K562 (cell line): ENCODE measurements at regions not wholly inside any gene's neighbourhood (a gene's known extent, or its start where the extent isn't known, plus 50 kb on each side); places are given as distances from the start of the nearest gene placed in this dataset.

Experiments
- ATAC-seq: fragments of 200-7000 bp; cut with Tn5 transposase; 3 replicates; pipeline ENCODE4 v1.9.1; 2020; ENCODE audit warnings: moderate library complexity
- BruUV-seq: library from RNA; stranded (reverse); fragments of 400-500 nt; replicated peaks from 2 replicates; lab custom pipeline; 2021; lab: Mats Ljungman, UMichigan
- CTCF ChIA-PET: fragments of 300-600 bp; formaldehyde crosslinking; extraction: SDS; loops from one replicate; lab custom pipeline; 2021; ENCODE audit warnings: low intra/inter-chr PET ratio; lab: Yijun Ruan, JAX
- POLR2A ChIA-PET: fragments of 300-600, 350-650 bp; sonication (Branson Sonifier 250); formaldehyde crosslinking; extraction: SDS; loops from one replicate; lab custom pipeline; 2021; ENCODE audit warnings: antibody characterized with exemption, inconsistent platforms; lab: Yijun Ruan, JAX
- DNase-seq, 4 experiments: peaks; one replicate each; pipeline versions ENCODE4 v3.0.0 to v3.0.0-alpha.2; 2011 to 2018; ENCODE audit warnings: low spot score in 3 of 4, mixed read lengths in 3 of 4; ENCODE audit errors: extremely low read depth in 1 of 4
- FAIRE-seq: peaks from 2 replicates; lab custom pipeline; 2011; peaks lifted over from hg19 to GRCh38; lab: Jason Lieb, UNC
- H2AFZ ChIP-seq: 2 replicates; pipeline ENCODE4 v1.6.0; 2011; ENCODE audit warnings: low read depth, low read length, control low read depth, inconsistent platforms
- H3K27ac ChIP-seq: fragments of 200-600 bp; 3 replicates; pipeline ENCODE4 v1.8.0; 2011; ENCODE audit warnings: low read depth, mild to moderate bottlenecking, control low read depth, inconsistent platforms, low read length, moderate library complexity, mixed read lengths; ENCODE audit errors: extremely low read depth
- H3K27me3 ChIP-seq, 2 experiments: fragments of 300-600 bp in 1 of 2; 2 replicates in 1 of 2; 3 replicates in 1 of 2; pipeline versions ENCODE4 v1.6.0 to v1.8.0; 2011; ENCODE audit warnings: inconsistent platforms in 2 of 2, low read length in 2 of 2, mild to moderate bottlenecking in 1 of 2, mixed read lengths in 1 of 2, moderate library complexity in 1 of 2; ENCODE audit not compliant: control insufficient read depth in 2 of 2, insufficient read depth in 2 of 2
- H3K36me3 ChIP-seq: fragments of 300-600 bp; 3 replicates; pipeline ENCODE4 v1.8.0; 2011; ENCODE audit warnings: mild to moderate bottlenecking, low read length, inconsistent platforms; ENCODE audit not compliant: control insufficient read depth, insufficient read depth
- H3K4me1 ChIP-seq, 2 experiments: fragments of 200-600 bp in 1 of 2; replicated peaks in 1 of 2; 2 replicates in 1 of 2; 3 replicates in 1 of 2; pipeline versions ENCODE4 v1.5.1 to v1.8.0; 2011; ENCODE audit warnings: inconsistent platforms in 2 of 2, low read length in 2 of 2, mild to moderate bottlenecking in 1 of 2, mixed read lengths in 1 of 2, moderate library complexity in 1 of 2; ENCODE audit not compliant: control insufficient read depth in 2 of 2, insufficient read depth in 2 of 2
- H3K4me2 ChIP-seq: 2 replicates; pipeline ENCODE4 v1.6.1; 2011; ENCODE audit warnings: low read length, control low read depth, inconsistent platforms, mixed read lengths; ENCODE audit not compliant: insufficient read depth
- H3K4me3 ChIP-seq: fragments of 200-600 bp; sonication (generic), shearing (Covaris generic); 2 replicates; pipeline ENCODE4 v1.5.1; 2016; ENCODE audit warnings: control low read depth, inconsistent platforms
- H3K79me2 ChIP-seq: fragments of 200-600 bp; 3 replicates; pipeline ENCODE4 v1.8.0; 2011; ENCODE audit warnings: low read length, inconsistent platforms; ENCODE audit not compliant: control insufficient read depth, insufficient read depth
- H3K9ac ChIP-seq, 2 experiments: 2 replicates each; pipeline versions ENCODE4 v1.6.0 to v1.6.1; 2011; ENCODE audit warnings: low read depth in 2 of 2, low read length in 2 of 2, control low read depth in 1 of 2, inconsistent platforms in 1 of 2, mild to moderate bottlenecking in 1 of 2, mixed read lengths in 1 of 2; ENCODE audit not compliant: insufficient read depth in 1 of 2
- H3K9me1 ChIP-seq: one replicate; pipeline ENCODE4 v1.6.0; 2011; ENCODE audit warnings: inconsistent platforms, mild to moderate bottlenecking, low read length, moderate library complexity; ENCODE audit not compliant: control insufficient read depth, insufficient read depth
- H3K9me3 ChIP-seq: replicated peaks from 2 replicates; pipeline ENCODE4 v1.5.1; 2011; ENCODE audit warnings: low read depth, low read length, inconsistent platforms; ENCODE audit not compliant: control insufficient read depth, insufficient read depth
- H4K20me1 ChIP-seq: replicated peaks from 2 replicates; pipeline ENCODE4 v1.6.1; 2011; ENCODE audit warnings: low read length, inconsistent platforms, mixed read lengths; ENCODE audit not compliant: control insufficient read depth, insufficient read depth
- JUNB ChIP-seq: fragments of 450-650 bp; formaldehyde crosslinking; conservative IDR thresholded peaks from 2 replicates; pipeline ENCODE4 v1.4.0; 2020; ENCODE audit warnings: mild to moderate bottlenecking
- SAFB2 ChIP-seq: fragments of 200-400 bp; formaldehyde crosslinking; IDR thresholded peaks from 2 replicates; pipeline ENCODE4 v1.6.1; 2018; ENCODE audit warnings: borderline replicate concordance, low read length, low read depth, moderate library complexity; ENCODE audit not compliant: severe bottlenecking
- TAF7 ChIP-seq: fragments of 450-650 bp; IDR thresholded peaks from 2 replicates; pipeline ENCODE4 v1.6.1; 2016; ENCODE audit warnings: missing genetic modification characterization, missing compliant biosample characterization
- TBP ChIP-seq: optimal IDR thresholded peaks from 2 replicates; pipeline ENCODE3; 2011; ENCODE audit warnings: low read depth, low read length, improper control_type of control experiment
- THAP12 ChIP-seq: fragments of 250-450 bp; sonication (Bioruptor Pico); IDR thresholded peaks from 2 replicates; pipeline ENCODE4 v1.9.0; 2021; ENCODE audit warnings: mild to moderate bottlenecking, inconsistent platforms
- ZBTB43 ChIP-seq: sonication (generic); formaldehyde crosslinking; IDR thresholded peaks from 2 replicates; pipeline ENCODE4 v1.8.0; 2023; ENCODE audit warnings: mild to moderate bottlenecking, missing genetic modification reagents
- ZNF407 ChIP-seq: fragments of 450-650 bp; IDR thresholded peaks from 2 replicates; pipeline ENCODE4 v1.6.1; 2016; ENCODE audit warnings: low read depth
- in situ Hi-C: fragments of 300-500 bp; cut with MboI; formaldehyde crosslinking; loops from 4 replicates; pipeline ENCODE4 v1.15.0; 2018; ENCODE audit warnings: inconsistent platforms, mixed read lengths
- intact Hi-C: fragments of 100-400 bp; cut with micrococcal nuclease; formaldehyde crosslinking; loops from 2 replicates; pipeline ENCODE4 v1.14.2; 2022

- BruUV-seq: no TSS peak
- Histone ChIP-seq H3K9ac (no peak overlapping the region), H3K9me1 (no peaks in the 10 kb centered on the region), H3K4me1 (no peaks in the 10 kb centered on the region), H3K79me2 (no peaks in the 10 kb centered on the region), H3K4me3 (no peak overlapping the region), H3K27me3 (no peaks in the 10 kb centered on the region), H3K27ac (no peak overlapping the region), H3K36me3 (no peaks in the 10 kb centered on the region), H3K9me3 (no peaks in the 10 kb centered on the region), H2AFZ (no peak overlapping the region), H4K20me1 (no peaks in the 10 kb centered on the region), H3K4me2 (no peak overlapping the region)
- FAIRE-seq (no peak), DNase-seq (no peak), ATAC-seq (no peak)
- CTCF ChIA-PET: no interaction called here
- TF ChIP-seq TAF7 (tag) (no peak), ZBTB43 (CRISPR knock-in tag) (no peak), THAP12 (CRISPR knock-in tag) (no peak), JUNB (no peak), SAFB2 (no peak), ZNF407 (no peak), TBP (no peak)
- intact Hi-C loops: no loop called here
- in situ Hi-C loops: no loop called here
- POLR2A ChIA-PET: no interaction called here
Observed at GRCh38 chr3:104388619-104389018, 978.1 kb upstream of the ALCAM start.
